Colonic mucosa (tissue), 4 donors: ENCODE measurements at regions not wholly inside any gene's neighbourhood (a gene's known extent, or its start where the extent isn't known, plus 50 kb on each side); places are given as distances from the start of the nearest gene placed in this dataset.

Experiments used
- DNase-seq: peaks from one replicate; pipeline ENCODE4 v3.0.0-alpha.2; 2020
- H3K27ac ChIP-seq: fragments of 200-600 bp; one replicate; pipeline ENCODE4 v1.8.0; 2021
- H3K27me3 ChIP-seq: fragments of 200-600 bp; one replicate; pipeline ENCODE4 v1.8.0; 2021
- H3K36me3 ChIP-seq: fragments of 200-600 bp; one replicate; pipeline ENCODE4 v1.8.0; 2021
- H3K4me1 ChIP-seq: fragments of 200-600 bp; one replicate; pipeline ENCODE4 v1.8.0; 2021; ENCODE audit warnings: mild to moderate bottlenecking
- H3K4me3 ChIP-seq: fragments of 200-600 bp; one replicate; pipeline ENCODE4 v1.8.0; 2021
- H3K9ac ChIP-seq, 2 donors: one replicate each; pipeline ENCODE4 v1.7.0; 2013; ENCODE audit warnings: control low read depth in 2 of 2, low read depth in 2 of 2, low read length in 2 of 2
- H3K9me3 ChIP-seq: fragments of 200-600 bp; one replicate; pipeline ENCODE4 v1.8.0; 2021
- intact Hi-C: fragments of 100-400 bp; cut with DNase I; formaldehyde crosslinking; loops from one replicate; pipeline ENCODE4 v1.14.1; 2022
- TF ChIP-seq, protein P1 (sequence below): fragments of 200-600 bp; IDR thresholded peaks from one replicate; pipeline ENCODE4 v1.8.0; 2022; ENCODE audit warnings: antibody characterized with exemption, mild to moderate bottlenecking
- donor health status: healthy.
- donor health status: DM: no; HTN: no; CAD: no.
- donor health status: DM: no; HTN: no; CAD: no.

DNA sequence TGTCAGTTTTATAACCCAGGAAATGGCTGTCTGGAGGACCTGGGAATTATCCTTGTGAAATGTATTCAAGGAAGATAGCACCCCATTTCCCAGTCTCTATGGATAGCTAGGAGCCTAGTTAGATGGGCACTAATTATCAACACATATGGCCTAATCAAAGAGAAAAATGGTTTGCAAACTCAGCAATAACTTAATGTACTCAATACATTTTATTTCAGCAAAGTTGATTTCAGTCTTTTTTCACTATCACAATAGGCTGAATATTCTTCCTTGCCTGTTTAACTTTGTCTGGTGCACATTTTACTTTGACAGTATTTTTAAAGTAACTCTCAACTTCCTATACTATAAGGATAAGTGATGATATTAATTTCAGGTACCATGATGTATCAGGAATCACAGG lies 756.3 kb downstream of the CCDC85A start:
- intact Hi-C loops, result no loop called here
- no peak overlapping the region for H3K4me3 ChIP-seq
- no peak overlapping the region for H3K9ac ChIP-seq
- no peak overlapping the region for H3K27ac ChIP-seq
- H3K4me1 ChIP-seq, result no peaks in the 10 kb centered on the region
- no peaks in the 10 kb centered on the region for H3K9me3 ChIP-seq
- DNase-seq, result no peak
- H3K27me3 ChIP-seq, result no peaks in the 10 kb centered on the region
- no peaks in the 10 kb centered on the region for H3K36me3 ChIP-seq
- TF ChIP-seq, protein P1, sequence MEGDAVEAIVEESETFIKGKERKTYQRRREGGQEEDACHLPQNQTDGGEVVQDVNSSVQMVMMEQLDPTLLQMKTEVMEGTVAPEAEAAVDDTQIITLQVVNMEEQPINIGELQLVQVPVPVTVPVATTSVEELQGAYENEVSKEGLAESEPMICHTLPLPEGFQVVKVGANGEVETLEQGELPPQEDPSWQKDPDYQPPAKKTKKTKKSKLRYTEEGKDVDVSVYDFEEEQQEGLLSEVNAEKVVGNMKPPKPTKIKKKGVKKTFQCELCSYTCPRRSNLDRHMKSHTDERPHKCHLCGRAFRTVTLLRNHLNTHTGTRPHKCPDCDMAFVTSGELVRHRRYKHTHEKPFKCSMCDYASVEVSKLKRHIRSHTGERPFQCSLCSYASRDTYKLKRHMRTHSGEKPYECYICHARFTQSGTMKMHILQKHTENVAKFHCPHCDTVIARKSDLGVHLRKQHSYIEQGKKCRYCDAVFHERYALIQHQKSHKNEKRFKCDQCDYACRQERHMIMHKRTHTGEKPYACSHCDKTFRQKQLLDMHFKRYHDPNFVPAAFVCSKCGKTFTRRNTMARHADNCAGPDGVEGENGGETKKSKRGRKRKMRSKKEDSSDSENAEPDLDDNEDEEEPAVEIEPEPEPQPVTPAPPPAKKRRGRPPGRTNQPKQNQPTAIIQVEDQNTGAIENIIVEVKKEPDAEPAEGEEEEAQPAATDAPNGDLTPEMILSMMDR, result no peak

DNA sequence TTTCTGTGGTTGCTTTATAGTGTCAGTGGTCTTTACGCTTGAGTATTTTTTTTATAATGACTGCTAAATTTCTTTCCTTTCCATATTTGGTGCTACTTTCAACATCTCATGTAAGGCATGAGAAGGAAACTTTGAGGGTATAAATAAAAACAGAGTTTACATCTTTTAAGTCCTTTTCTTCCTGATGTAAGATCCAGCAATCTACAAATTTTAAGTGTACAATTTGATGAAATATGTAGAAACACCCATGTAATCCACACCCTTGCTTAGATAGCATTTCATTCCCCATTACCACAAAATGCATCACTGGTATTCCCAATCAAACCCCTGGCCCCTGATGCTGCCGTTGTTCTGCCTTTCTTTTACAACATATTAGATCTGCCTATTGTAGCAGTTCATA lies 769.1 kb downstream of the CCDC85A start:
- Histone ChIP-seq H3K27me3 (no peaks in the 10 kb centered on the region), H3K9ac (no peak overlapping the region), H3K9me3 (no peaks in the 10 kb centered on the region), H3K27ac (no peak overlapping the region), H3K4me1 (no peaks in the 10 kb centered on the region), H3K36me3 (no peaks in the 10 kb centered on the region), H3K4me3 (no peak overlapping the region)
- DNase-seq, result no peak
- intact Hi-C loops, result no loop called here
- TF ChIP-seq, protein P1, result no peak

DNA sequence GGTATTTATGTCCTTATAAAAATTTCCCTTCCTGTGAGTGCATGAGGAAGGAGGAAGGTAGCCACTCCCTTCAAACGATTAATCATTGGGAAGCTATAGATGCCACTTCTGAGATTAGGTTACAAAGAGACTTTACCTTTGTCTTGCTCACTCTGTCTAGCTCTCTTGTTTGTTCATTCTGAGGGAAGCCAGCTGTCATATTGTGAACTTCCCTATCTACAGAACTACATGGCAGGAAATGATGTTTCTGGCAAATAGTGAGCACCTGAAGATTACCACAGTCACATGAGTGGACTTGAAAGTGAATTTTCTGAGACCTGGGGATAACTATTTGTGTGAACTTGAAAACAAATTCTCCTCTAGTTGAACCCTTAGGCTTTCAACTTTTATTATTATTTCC lies 776.8 kb downstream of the CCDC85A start:
- Histone ChIP-seq H3K27ac (no peak overlapping the region), H3K9me3 (no peaks in the 10 kb centered on the region), H3K36me3 (no peaks in the 10 kb centered on the region), H3K4me1 (no peaks in the 10 kb centered on the region), H3K4me3 (no peak overlapping the region), H3K9ac (no peak overlapping the region), H3K27me3 (no peaks in the 10 kb centered on the region)
- TF ChIP-seq, protein P1, result no peak
- no peak for DNase-seq
- intact Hi-C loops, result no loop called here

DNA sequence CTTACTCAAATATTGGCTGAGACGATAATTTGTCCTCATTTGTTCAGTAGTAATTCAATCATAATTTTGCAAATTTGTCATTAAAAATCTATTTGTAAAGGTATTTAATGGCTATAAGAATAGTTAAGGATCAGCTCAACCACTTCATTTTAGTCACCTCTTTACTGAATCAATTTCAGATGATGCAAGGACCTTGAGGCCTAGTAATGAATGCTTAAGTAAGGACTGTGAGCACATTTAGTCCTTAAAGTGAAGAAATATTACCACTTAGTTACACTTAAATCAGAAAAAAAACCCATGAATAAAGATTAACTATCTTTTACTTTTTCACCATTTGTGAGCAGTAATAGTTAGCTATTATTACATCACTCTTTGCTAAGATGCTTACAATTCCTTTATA lies 778.9 kb downstream of the CCDC85A start:
- TF ChIP-seq, protein P1, result no peak
- intact Hi-C loops, result no loop called here

DNA sequence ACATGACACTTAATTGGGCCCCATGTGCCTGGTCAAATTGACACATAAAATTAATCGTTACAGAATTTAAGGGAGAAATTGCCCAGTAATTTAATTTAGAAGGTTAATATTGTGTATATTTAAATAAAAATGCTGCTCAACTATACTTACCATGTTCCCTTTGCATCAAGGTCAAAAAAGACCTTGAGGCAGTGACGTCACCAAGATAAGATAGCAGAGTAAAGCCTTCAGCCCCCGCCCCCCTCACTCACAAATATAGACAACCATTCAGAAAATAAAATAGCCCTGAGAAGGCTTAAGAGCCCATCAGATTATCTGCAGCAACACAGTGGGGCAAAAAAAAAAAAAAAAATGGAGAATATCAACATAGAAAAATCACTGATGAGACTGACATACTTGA lies 785.7 kb downstream of the CCDC85A start:
- Histone ChIP-seq H3K27ac (no peak overlapping the region), H3K4me1 (no peaks in the 10 kb centered on the region), H3K36me3 (no peaks in the 10 kb centered on the region), H3K9ac (no peak overlapping the region), H3K27me3 (no peaks in the 10 kb centered on the region), H3K4me3 (no peak overlapping the region), H3K9me3 (no peaks in the 10 kb centered on the region)
- DNase-seq, result no peak
- intact Hi-C loops, result no loop called here
- TF ChIP-seq, protein P1, result no peak

More for the DNA sequence above, 778.9 kb downstream of the CCDC85A start:
- Histone ChIP-seq H3K36me3 (no peaks in the 10 kb centered on the region), H3K4me3 (no peak overlapping the region), H3K9ac (no peak overlapping the region), H3K4me1 (no peaks in the 10 kb centered on the region), H3K27me3 (no peaks in the 10 kb centered on the region), H3K9me3 (no peaks in the 10 kb centered on the region), H3K27ac (no peak overlapping the region)
- DNase-seq, result no peak
